Right lobe of liver (tissue), 6 donors: ENCODE measurements at regions not wholly inside any gene's neighbourhood (a gene's known extent, or its start where the extent isn't known, plus 50 kb on each side); places are given as distances from the start of the nearest gene placed in this dataset.
"Not testable (repeated sequence)": the region's sequence is repeated elsewhere in the genome, so short reads cannot be mapped to it uniquely, and the experiment has no call there.

ENCODE experiments used
- ATAC-seq, 4 donors: fragments of 200-7000 bp; cut with Tn5 transposase; one replicate each; pipeline ENCODE4 v1.9.1; 2020; ENCODE audit warnings: mild to moderate bottlenecking in 4 of 4, moderate library complexity in 4 of 4
- DNase-seq, 3 donors: peaks; one replicate each; pipeline ENCODE4 v3.0.0-alpha.2; 2020
- H3K27ac ChIP-seq, 3 donors: fragments of 200-600 bp; one replicate each; pipeline ENCODE4 v1.8.0; 2022
- H3K27me3 ChIP-seq, 2 donors: fragments of 200-600 bp; one replicate each; pipeline ENCODE4 v1.8.0; 2022
- H3K36me3 ChIP-seq, 4 donors: fragments of 200-600 bp; sonication (generic) in 1 of 4; one replicate each; pipeline versions ENCODE4 v1.5.1 to v1.8.0; 2017 to 2022; ENCODE audit warnings: control low read depth in 1 of 4
- H3K4me1 ChIP-seq, 4 donors: fragments of 200-600 bp; sonication (generic) in 1 of 4; one replicate each; pipeline versions ENCODE4 v1.5.1 to v1.8.0; 2017 to 2022; ENCODE audit warnings: control low read depth in 1 of 4
- H3K4me3 ChIP-seq, 3 donors: fragments of 200-600 bp; one replicate each; pipeline ENCODE4 v1.8.0; 2022
- H3K9me3 ChIP-seq, 4 donors: fragments of 200-600 bp; sonication (generic) in 1 of 4; one replicate each; pipeline versions ENCODE4 v1.5.1 to v1.8.0; 2017 to 2022; ENCODE audit warnings: control low read depth in 1 of 4
- POLR2A ChIP-seq: fragments of 450-650 bp; IDR thresholded peaks from one replicate; pipeline ENCODE4 v1.6.1; 2017; ENCODE audit warnings: antibody characterized with exemption, mild to moderate bottlenecking
- WGBS: methylation state at CpG from one replicate; pipeline ENCODE4 v1.1.6; 2018; ENCODE audit warnings: low coverage, low lambda C conversion rate; ENCODE audit not compliant: insufficient coverage; ENCODE audit errors: missing lambda C conversion rate; 5-methylcytosine and 5-hydroxymethylcytosine counted together
- intact Hi-C, 2 donors: fragments of 100-400 bp; cut with DNase I; formaldehyde crosslinking; loops; one replicate each; pipeline versions ENCODE4 v1.11.2 to v1.14.1; 2022
- TF ChIP-seq, protein P1 (sequence below), 4 donors: fragments of 200-600 bp in 3 of 4; fragments of 450-650 bp in 1 of 4; IDR thresholded peaks; one replicate each; pipeline versions ENCODE4 v1.5.1 to v1.8.0; 2016 to 2022; ENCODE audit warnings: antibody characterized with exemption in 4 of 4, mild to moderate bottlenecking in 2 of 4
- donor health status: DM: no; HTN: yes; CAD: no.
- donor health status: DM: no; HTN: no; CAD: no.
- donor health status: DM: no; HTN: no; CAD: no.
- donor health status: DM: no; HTN: yes; CAD: no.
- donor health status: DM: no; HTN: yes; CAD: no.

GRCh38 chr1:238916828-238917227 is 469.5 kb upstream of the CHRM3 start:
- WGBS = 42% methylated on average over 4 of the region's 4 CpGs
- no peak overlapping the region for H3K27ac ChIP-seq
- TF ChIP-seq POLR2A = no peak
- TF ChIP-seq, protein P1, sequence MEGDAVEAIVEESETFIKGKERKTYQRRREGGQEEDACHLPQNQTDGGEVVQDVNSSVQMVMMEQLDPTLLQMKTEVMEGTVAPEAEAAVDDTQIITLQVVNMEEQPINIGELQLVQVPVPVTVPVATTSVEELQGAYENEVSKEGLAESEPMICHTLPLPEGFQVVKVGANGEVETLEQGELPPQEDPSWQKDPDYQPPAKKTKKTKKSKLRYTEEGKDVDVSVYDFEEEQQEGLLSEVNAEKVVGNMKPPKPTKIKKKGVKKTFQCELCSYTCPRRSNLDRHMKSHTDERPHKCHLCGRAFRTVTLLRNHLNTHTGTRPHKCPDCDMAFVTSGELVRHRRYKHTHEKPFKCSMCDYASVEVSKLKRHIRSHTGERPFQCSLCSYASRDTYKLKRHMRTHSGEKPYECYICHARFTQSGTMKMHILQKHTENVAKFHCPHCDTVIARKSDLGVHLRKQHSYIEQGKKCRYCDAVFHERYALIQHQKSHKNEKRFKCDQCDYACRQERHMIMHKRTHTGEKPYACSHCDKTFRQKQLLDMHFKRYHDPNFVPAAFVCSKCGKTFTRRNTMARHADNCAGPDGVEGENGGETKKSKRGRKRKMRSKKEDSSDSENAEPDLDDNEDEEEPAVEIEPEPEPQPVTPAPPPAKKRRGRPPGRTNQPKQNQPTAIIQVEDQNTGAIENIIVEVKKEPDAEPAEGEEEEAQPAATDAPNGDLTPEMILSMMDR (IDR thresholded peaks at IDR 0.05) = no peak
- ATAC-seq (no peak), DNase-seq (no peak)
- H3K4me1 ChIP-seq = no peaks in the 10 kb centered on the region
- no peaks in the 10 kb centered on the region for H3K36me3 ChIP-seq
- H3K4me3 ChIP-seq = no peak overlapping the region
- H3K27me3 ChIP-seq = no peaks in the 10 kb centered on the region
- H3K9me3 ChIP-seq = no peaks in the 10 kb centered on the region
- intact Hi-C loops = no loop called here

DNA sequence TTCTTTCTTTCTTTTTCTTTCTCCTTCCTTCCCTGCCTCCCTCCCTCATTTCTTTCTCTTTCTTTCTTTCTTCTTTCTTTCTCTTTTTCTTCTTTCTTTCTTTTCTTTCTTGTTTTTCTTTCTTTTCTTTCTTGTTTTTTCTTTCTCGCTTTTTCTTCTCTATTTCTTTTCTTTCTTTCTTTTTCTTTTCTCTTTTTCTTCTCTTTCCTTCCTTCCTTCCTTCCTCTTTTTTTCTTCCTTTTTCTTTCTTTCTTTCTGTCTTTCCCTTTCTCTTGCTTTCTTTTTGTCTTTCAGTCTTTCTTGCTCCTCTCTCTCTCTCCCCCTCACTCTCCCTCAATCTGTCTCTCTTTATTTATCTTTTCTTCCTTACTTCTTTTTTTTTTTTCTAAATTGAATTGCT is 472.0 kb upstream of the CHRM3 start:
- TF ChIP-seq, protein P1 (IDR thresholded peaks at IDR 0.05) = no peak
- TF ChIP-seq POLR2A = no peak
- H3K4me1 ChIP-seq = no peaks in the 10 kb centered on the region
- ATAC-seq = no peak
- DNase-seq = no peak
- intact Hi-C loops = no loop called here
- no peaks in the 10 kb centered on the region for H3K9me3 ChIP-seq
- no peak overlapping the region for H3K27ac ChIP-seq
- H3K36me3 ChIP-seq = no peaks in the 10 kb centered on the region
- no peaks in the 10 kb centered on the region for H3K27me3 ChIP-seq
- H3K4me3 ChIP-seq = no peak overlapping the region
- 24% methylated on average over 1 of the region's 1 CpG for WGBS

DNA sequence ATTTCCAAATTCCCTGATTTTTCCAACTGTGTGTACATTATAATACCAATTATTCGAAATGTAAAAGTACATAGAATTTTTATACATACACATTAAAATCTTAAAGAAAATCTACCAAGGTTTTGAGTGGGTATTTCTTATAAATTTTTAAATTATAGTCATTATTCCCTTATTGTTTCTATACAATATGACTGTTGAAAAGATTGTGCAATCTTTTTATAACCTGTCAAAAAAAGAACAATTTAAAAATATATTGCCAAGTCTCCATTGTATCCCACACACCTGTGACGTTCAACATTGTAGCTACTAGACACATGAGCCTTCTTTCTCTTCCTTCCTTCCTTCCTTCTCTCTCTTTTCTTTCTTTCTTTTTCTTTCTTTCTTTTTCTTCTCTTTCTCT is 473.2 kb upstream of the CHRM3 start:
- DNase-seq (no peak), ATAC-seq (no peak)
- Histone ChIP-seq H3K4me1 (no peaks in the 10 kb centered on the region), H3K27me3 (no peaks in the 10 kb centered on the region), H3K36me3 (no peaks in the 10 kb centered on the region), H3K9me3 (no peaks in the 10 kb centered on the region), H3K4me3 (no peak overlapping the region), H3K27ac (no peak overlapping the region)
- TF ChIP-seq POLR2A = no peak
- TF ChIP-seq, protein P1 (IDR thresholded peaks at IDR 0.05) = no peak
- 22% methylated on average over 2 of the region's 2 CpGs for WGBS
- intact Hi-C loops = no loop called here

GRCh38 chr1:238912148-238912547 is 474.2 kb upstream of the CHRM3 start:
- H3K27ac ChIP-seq = no peak overlapping the region
- 46% methylated on average over 1 of the region's 1 CpG for WGBS
- H3K27me3 ChIP-seq = no peaks in the 10 kb centered on the region
- H3K9me3 ChIP-seq = no peaks in the 10 kb centered on the region
- no peaks in the 10 kb centered on the region for H3K4me1 ChIP-seq
- no peaks in the 10 kb centered on the region for H3K36me3 ChIP-seq
- no peak for ATAC-seq
- intact Hi-C loops = no loop called here
- H3K4me3 ChIP-seq = no peak overlapping the region
- DNase-seq = no peak
- TF ChIP-seq, protein P1 (IDR thresholded peaks at IDR 0.05) = no peak
- no peak for TF ChIP-seq POLR2A

DNA sequence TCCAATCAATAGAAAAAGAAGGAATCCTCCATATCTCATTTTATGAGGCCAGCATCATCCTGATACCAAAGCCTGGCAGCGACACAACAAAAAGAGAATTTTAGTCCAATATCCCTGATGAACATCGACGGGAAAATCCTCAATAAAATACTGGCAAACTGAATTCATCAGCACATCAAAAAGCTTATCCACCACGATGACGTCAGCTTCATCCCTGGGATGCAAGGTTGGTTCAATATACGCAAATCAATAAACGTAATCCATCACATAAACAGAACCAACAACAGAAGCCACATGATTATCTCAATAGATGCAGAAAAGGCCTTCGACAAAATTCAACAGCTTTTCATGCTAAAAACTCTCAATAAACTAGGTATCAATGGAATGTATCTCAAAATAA is 483.6 kb upstream of the CHRM3 start:
- 60% methylated on average over 8 of the region's 8 CpGs for WGBS
- H3K27me3 ChIP-seq, H3K4me1 ChIP-seq, ATAC-seq, H3K9me3 ChIP-seq, H3K4me3 ChIP-seq, intact Hi-C loops, DNase-seq, H3K27ac ChIP-seq, H3K36me3 ChIP-seq: not testable (repeated sequence)
